HAP-1 (cell line): ENCODE measurements at regions not wholly inside any gene's neighbourhood (a gene's known extent, or its start where the extent isn't known, plus 50 kb on each side); places are given as distances from the start of the nearest gene placed in this dataset.
"Not testable (repeated sequence)": the region's sequence is repeated elsewhere in the genome, so short reads cannot be mapped to it uniquely, and the experiment has no call there.

ENCODE experiments used
- DNase-seq, 2 experiments: peaks; one replicate each; pipeline ENCODE4 v3.0.0-alpha.2; 2016 to 2020; ENCODE audit warnings: low spot score in 2 of 2
- H3K27me3 ChIP-seq: fragments of 250-450 bp; sonication (Bioruptor Pico); 2 replicates; pipeline ENCODE4 v1.5.1; 2020; ENCODE audit warnings: low read depth, mild to moderate bottlenecking, moderate library complexity
- H3K36me3 ChIP-seq: fragments of 250-450 bp; sonication (Bioruptor Pico); replicated peaks from 2 replicates; pipeline ENCODE4 v1.5.1; 2020; ENCODE audit warnings: mild to moderate bottlenecking
- H3K4me1 ChIP-seq: fragments of 250-450 bp; sonication (Bioruptor Pico); 2 replicates; pipeline ENCODE4 v1.5.1; 2020; ENCODE audit warnings: mild to moderate bottlenecking
- H3K4me3 ChIP-seq: fragments of 250-450 bp; sonication (Bioruptor Pico); 2 replicates; pipeline ENCODE4 v1.5.1; 2020; ENCODE audit warnings: mild to moderate bottlenecking, moderate library complexity
- H3K9me3 ChIP-seq: fragments of 250-450 bp; sonication (Bioruptor Pico); 2 replicates; pipeline ENCODE4 v1.5.1; 2020; ENCODE audit warnings: mild to moderate bottlenecking, moderate library complexity
- in situ Hi-C: fragments of 300-500 bp; cut with MboI; formaldehyde crosslinking; loops from 3 replicates; pipeline ENCODE4 v1.14.3; 2020; ENCODE audit warnings: low sequenced_read_pairs, inconsistent platforms, mixed read lengths

GRCh38 chr5:60436518-60436917 is 263.4 kb downstream of the DEPDC1B start:
- Histone ChIP-seq H3K27me3 (no peaks in the 10 kb centered on the region), H3K4me3 (no peak overlapping the region), H3K9me3 (no peaks in the 10 kb centered on the region), H3K36me3 (no peaks in the 10 kb centered on the region), H3K4me1 (no peaks in the 10 kb centered on the region)
- in situ Hi-C loops = no loop called here
- DNase-seq = no peak

DNA sequence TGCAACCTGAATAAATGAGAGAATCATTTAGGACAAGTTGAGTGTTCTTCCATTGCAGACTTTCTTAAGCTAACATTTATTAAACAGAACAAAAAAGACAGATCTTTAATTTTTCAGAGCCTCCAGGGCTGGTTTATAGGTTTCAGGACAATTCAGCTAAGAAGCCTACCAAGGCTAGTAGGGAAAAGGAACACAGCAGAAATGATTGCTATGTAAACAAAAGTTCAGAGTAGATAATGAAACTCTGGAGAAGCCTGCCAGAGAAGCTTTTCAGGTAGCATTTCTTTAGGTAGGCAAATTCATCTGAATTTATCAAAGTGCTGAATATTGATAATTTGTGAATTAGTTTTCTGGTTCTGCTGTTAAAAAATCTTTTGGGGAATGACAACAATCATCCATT is 264.2 kb downstream of the DEPDC1B start:
- in situ Hi-C loops = no loop called here
- H3K27me3 ChIP-seq = no peaks in the 10 kb centered on the region
- no peaks in the 10 kb centered on the region for H3K9me3 ChIP-seq
- DNase-seq = no peak
- no peaks in the 10 kb centered on the region for H3K36me3 ChIP-seq
- no peak overlapping the region for H3K4me3 ChIP-seq
- H3K4me1 ChIP-seq = no peaks in the 10 kb centered on the region

GRCh38 chr5:60426189-60426588 is 273.8 kb downstream of the DEPDC1B start:
- H3K36me3 ChIP-seq, H3K27me3 ChIP-seq, H3K9me3 ChIP-seq, H3K4me3 ChIP-seq, H3K4me1 ChIP-seq, in situ Hi-C loops, DNase-seq: not testable (repeated sequence)

- in situ Hi-C loops, H3K36me3 ChIP-seq, H3K9me3 ChIP-seq, H3K27me3 ChIP-seq, H3K4me1 ChIP-seq, DNase-seq, H3K4me3 ChIP-seq: not testable (repeated sequence)
Observed at GRCh38 chr5:60420773-60421172, 279.2 kb downstream of the DEPDC1B start.

- H3K27me3 ChIP-seq = no peaks in the 10 kb centered on the region
- no peak overlapping the region for H3K4me3 ChIP-seq
- no peaks in the 10 kb centered on the region for H3K4me1 ChIP-seq
- H3K36me3 ChIP-seq = no peaks in the 10 kb centered on the region
- in situ Hi-C loops = no loop called here
- no peak for DNase-seq
- no peaks in the 10 kb centered on the region for H3K9me3 ChIP-seq
Observed at GRCh38 chr5:60417500-60418181, 282.3 kb downstream of the DEPDC1B start.

DNA sequence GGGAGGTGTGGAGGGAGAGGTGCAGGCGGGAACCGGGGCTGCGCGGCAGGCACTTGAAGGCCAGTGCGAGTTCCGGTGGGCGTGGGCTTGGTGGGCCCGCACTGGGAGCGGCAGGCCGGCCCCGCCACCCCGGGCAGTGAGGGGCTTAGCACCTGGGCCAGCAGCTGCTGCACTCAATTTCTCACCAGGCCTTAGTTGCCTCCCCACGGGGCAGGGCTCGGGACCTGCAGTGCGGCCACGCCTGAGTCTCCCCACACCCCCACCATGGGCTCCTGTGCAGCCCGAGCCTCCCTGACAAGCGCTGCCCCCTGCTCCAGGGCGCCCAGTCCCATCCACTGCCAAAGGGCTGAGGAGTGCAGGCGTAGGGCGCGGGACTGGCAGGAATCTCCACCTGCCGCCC is 284.5 kb downstream of the DEPDC1B start:
- no peaks in the 10 kb centered on the region for H3K36me3 ChIP-seq
- in situ Hi-C loops = no loop called here
- H3K27me3 ChIP-seq = no peaks in the 10 kb centered on the region
- DNase-seq = no peak
- H3K4me1 ChIP-seq = no peaks in the 10 kb centered on the region
- no peak overlapping the region for H3K4me3 ChIP-seq
- no peaks in the 10 kb centered on the region for H3K9me3 ChIP-seq

DNA sequence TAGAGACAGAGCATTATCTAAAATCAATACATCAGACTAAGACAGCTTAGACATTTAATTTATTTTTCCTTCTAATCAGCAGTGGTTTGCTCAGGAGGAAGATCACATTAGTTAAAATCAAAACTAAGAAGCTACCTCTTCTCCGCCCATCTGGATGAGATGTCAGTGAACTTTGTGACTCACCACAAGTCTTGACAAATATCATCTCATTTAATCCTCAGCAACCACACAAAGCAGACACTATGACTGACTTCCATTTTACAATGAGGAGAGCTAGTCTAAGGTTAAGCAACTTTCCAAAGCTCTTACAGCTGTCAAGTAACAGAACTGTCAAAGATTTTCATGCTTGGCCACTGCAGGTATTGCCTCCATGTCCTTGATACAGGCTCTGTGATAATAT is 289.5 kb downstream of the DEPDC1B start:
- Histone ChIP-seq H3K4me3 (no peak overlapping the region), H3K27me3 (no peaks in the 10 kb centered on the region), H3K36me3 (no peaks in the 10 kb centered on the region), H3K9me3 (no peaks in the 10 kb centered on the region), H3K4me1 (no peaks in the 10 kb centered on the region)
- in situ Hi-C loops = no loop called here
- no peak for DNase-seq

- Histone ChIP-seq H3K4me1 (no peaks in the 10 kb centered on the region), H3K4me3 (no peak overlapping the region), H3K27me3 (no peaks in the 10 kb centered on the region), H3K9me3 (no peaks in the 10 kb centered on the region), H3K36me3 (no peaks in the 10 kb centered on the region)
- DNase-seq = no peak
- in situ Hi-C loops = no loop called here
Observed at GRCh38 chr5:60404171-60404570, 295.8 kb downstream of the DEPDC1B start.

- in situ Hi-C loops = no loop called here
- H3K9me3 ChIP-seq = no peaks in the 10 kb centered on the region
- no peaks in the 10 kb centered on the region for H3K4me1 ChIP-seq
- H3K27me3 ChIP-seq = no peaks in the 10 kb centered on the region
- no peak for DNase-seq
- no peaks in the 10 kb centered on the region for H3K36me3 ChIP-seq
- no peak overlapping the region for H3K4me3 ChIP-seq
Observed at GRCh38 chr5:60403343-60404006, 296.5 kb downstream of the DEPDC1B start.

DNA sequence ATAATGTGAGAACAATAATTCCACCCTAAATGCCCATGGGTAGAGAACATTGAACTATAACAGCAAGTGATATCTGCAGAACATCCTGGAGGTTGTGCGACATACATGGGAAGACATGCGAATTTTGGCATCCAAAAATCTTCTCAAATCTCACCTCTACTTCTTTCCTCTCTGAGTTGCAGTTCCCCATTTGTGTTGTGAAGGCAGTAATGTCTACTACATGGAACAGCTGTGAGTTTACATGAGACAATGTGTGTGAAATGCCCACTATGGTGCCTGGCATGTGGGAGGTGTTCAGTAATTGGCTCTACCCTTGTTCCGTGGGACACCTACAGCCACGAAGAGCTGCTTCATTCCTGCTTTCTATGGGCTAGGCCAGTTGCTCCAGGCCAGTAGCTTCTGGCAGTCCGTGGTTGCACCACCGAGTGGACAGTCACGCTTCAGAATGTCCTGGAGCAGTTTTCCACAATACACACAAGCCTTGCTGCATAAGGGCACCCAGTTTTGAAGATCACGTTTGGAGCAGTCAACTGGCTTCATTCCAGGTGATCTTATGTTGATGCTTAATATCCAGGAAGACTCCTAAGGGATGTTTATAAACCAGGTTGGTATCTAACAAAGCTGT is 297.7 kb downstream of the DEPDC1B start:
- no peak for DNase-seq
- Histone ChIP-seq H3K4me1 (no peaks in the 10 kb centered on the region), H3K36me3 (no peaks in the 10 kb centered on the region), H3K4me3 (no peak overlapping the region), H3K27me3 (no peaks in the 10 kb centered on the region), H3K9me3 (no peaks in the 10 kb centered on the region)
- in situ Hi-C loops = no loop called here

DNA sequence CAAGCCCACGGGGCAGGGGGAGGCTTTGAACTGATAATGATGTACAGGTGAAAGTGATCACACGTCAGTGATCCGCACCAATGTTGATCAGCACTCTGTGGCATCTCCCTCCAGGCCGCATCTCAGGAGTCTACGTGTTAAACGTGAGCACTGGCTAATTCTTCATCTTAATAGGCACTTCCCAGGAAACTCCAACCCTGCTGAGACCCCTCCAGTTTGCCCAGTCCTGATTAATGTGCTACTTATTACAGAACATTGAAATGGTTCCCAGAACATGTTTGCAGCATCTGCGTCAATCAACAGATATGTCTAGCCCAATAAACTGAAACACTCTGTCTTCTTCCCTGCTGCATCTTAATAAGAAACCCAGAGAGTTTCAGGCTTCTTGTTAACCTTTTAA is 298.4 kb downstream of the DEPDC1B start:
- H3K9me3 ChIP-seq = no peaks in the 10 kb centered on the region
- in situ Hi-C loops = no loop called here
- H3K27me3 ChIP-seq = no peaks in the 10 kb centered on the region
- no peak for DNase-seq
- no peak overlapping the region for H3K4me3 ChIP-seq
- no peaks in the 10 kb centered on the region for H3K4me1 ChIP-seq
- no peaks in the 10 kb centered on the region for H3K36me3 ChIP-seq

- DNase-seq = no peak
- Histone ChIP-seq H3K4me1 (no peaks in the 10 kb centered on the region), H3K9me3 (no peaks in the 10 kb centered on the region), H3K27me3 (no peaks in the 10 kb centered on the region), H3K4me3 (no peak overlapping the region), H3K36me3 (no peaks in the 10 kb centered on the region)
- in situ Hi-C loops = loop anchor here (25.0 kb wide), 1 partner anchor 587 kb away; no protein-coding TSS in a partner anchor
Observed at GRCh38 chr5:60399507-60399906, 300.5 kb downstream of the DEPDC1B start.

- H3K9me3 ChIP-seq = no peaks in the 10 kb centered on the region
- H3K4me3 ChIP-seq = no peak overlapping the region
- no peaks in the 10 kb centered on the region for H3K36me3 ChIP-seq
- in situ Hi-C loops = loop anchor here (25.0 kb wide), 1 partner anchor 584 kb away; no protein-coding TSS in a partner anchor
- no peak for DNase-seq
- H3K27me3 ChIP-seq = no peaks in the 10 kb centered on the region
- H3K4me1 ChIP-seq = no peaks in the 10 kb centered on the region
Observed at GRCh38 chr5:60395712-60396329, 304.1 kb downstream of the DEPDC1B start.

DNA sequence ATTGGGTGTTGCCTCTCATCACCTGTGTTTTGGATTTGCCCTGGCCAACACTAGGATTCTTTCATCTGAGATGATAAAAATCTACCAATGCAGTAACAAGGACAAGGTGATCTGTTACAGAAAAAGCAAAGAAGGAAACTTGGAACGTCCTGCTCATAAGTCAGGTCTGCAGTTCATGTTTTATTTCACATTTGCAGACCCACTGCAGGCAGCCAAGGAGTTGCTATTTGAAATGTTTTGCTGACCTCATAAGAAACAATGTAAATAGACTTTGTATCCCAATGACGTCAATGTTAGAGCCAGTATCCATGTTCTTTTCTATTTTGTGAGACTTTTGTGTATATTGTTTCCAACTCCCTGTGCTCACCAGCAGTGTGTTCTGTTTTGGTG is 312.9 kb downstream of the DEPDC1B start:
- Histone ChIP-seq H3K27me3 (no peaks in the 10 kb centered on the region), H3K9me3 (no peaks in the 10 kb centered on the region), H3K36me3 (no peaks in the 10 kb centered on the region), H3K4me3 (no peak overlapping the region), H3K4me1 (no peaks in the 10 kb centered on the region)
- in situ Hi-C loops = loop anchor here (25.0 kb wide), 1 partner anchor 575 kb away; no protein-coding TSS in a partner anchor
- DNase-seq = no peak
